KMS-11 (cell line): ENCODE measurements at regions not wholly inside any gene's neighbourhood (a gene's known extent, or its start where the extent isn't known, plus 50 kb on each side); places are given as distances from the start of the nearest gene placed in this dataset.

Experiments used
- H2AFZ ChIP-seq: fragments of 200-600 bp; sonication (generic); 2 replicates; pipeline ENCODE4 v1.6.1; 2016; ENCODE audit warnings: antibody characterized with exemption, mixed run types, low read depth
- H3K27ac ChIP-seq: fragments of 200-600 bp; sonication (generic); 2 replicates; pipeline ENCODE4 v1.6.1; 2016; ENCODE audit warnings: mild to moderate bottlenecking, mixed run types
- H3K27me3 ChIP-seq: fragments of 200-600 bp; sonication (generic); 2 replicates; pipeline ENCODE4 v1.6.1; 2017; ENCODE audit warnings: mild to moderate bottlenecking, low read depth, mixed run types, moderate library complexity; ENCODE audit not compliant: insufficient read depth
- H3K36me3 ChIP-seq: fragments of 200-600 bp; sonication (generic); 2 replicates; pipeline ENCODE4 v1.6.1; 2017; ENCODE audit warnings: mild to moderate bottlenecking, mixed run types; ENCODE audit not compliant: insufficient read depth
- H3K4me1 ChIP-seq: fragments of 200-600 bp; sonication (generic); 2 replicates; pipeline ENCODE4 v1.6.1; 2016; ENCODE audit warnings: mild to moderate bottlenecking, low read depth, mixed run types; ENCODE audit not compliant: poor library complexity, severe bottlenecking
- H3K4me2 ChIP-seq: fragments of 200-600 bp; sonication (generic); 2 replicates; pipeline ENCODE4 v1.7.0; 2016; ENCODE audit warnings: mild to moderate bottlenecking, mixed run types
- H3K4me3 ChIP-seq: fragments of 200-600 bp; sonication (generic); IDR thresholded peaks from 2 replicates; pipeline ENCODE4 v1.6.1; 2017; ENCODE audit warnings: low read depth, low read length, mixed read lengths; ENCODE audit not compliant: insufficient read depth
- H3K79me2 ChIP-seq: fragments of 200-600 bp; sonication (generic); 2 replicates; pipeline ENCODE4 v1.6.1; 2016; ENCODE audit warnings: low read depth, mixed run types; ENCODE audit not compliant: insufficient read depth
- H3K9ac ChIP-seq: fragments of 200-600 bp; sonication (generic); 2 replicates; pipeline ENCODE4 v1.6.1; 2016; ENCODE audit warnings: mild to moderate bottlenecking, mixed run types
- H4K20me1 ChIP-seq: fragments of 200-600 bp; sonication (generic); 2 replicates; pipeline ENCODE4 v1.6.1; 2016; ENCODE audit warnings: mild to moderate bottlenecking, mixed run types; ENCODE audit not compliant: insufficient read depth
- TF ChIP-seq, protein P1 (sequence below): fragments of 200-600 bp; sonication (generic); conservative IDR thresholded peaks from 2 replicates; pipeline ENCODE4 v1.6.1; 2017; ENCODE audit warnings: low read depth, mild to moderate bottlenecking, antibody characterized with exemption, low read length, moderate library complexity, mixed read lengths

DNA sequence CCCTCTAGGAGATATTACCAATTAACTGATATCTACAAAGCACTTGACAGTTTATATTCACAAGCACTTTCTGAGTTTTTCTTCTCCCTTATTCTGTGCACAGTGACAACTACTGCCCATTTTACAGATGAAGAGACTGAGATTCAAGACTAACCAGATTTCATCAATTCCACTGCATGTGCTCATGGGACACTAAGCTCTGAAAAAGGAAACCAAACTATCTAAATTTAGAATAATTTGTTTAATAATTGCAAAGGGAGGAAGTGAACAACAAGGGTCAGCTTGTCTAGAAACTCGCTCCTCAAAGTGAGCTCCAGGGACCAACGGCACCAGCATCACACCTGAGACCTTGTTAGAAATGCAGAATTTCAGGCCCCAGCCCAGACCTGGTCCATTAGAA lies 50.8 kb upstream of the MYLIP start:
- no peaks in the 10 kb centered on the region for H3K4me1 ChIP-seq
- H3K9ac ChIP-seq = no peak overlapping the region
- H3K36me3 ChIP-seq = no peaks in the 10 kb centered on the region
- H2AFZ ChIP-seq = no peak overlapping the region
- H3K4me2 ChIP-seq = no peak overlapping the region
- no peak overlapping the region for H3K27ac ChIP-seq
- TF ChIP-seq, protein P1, sequence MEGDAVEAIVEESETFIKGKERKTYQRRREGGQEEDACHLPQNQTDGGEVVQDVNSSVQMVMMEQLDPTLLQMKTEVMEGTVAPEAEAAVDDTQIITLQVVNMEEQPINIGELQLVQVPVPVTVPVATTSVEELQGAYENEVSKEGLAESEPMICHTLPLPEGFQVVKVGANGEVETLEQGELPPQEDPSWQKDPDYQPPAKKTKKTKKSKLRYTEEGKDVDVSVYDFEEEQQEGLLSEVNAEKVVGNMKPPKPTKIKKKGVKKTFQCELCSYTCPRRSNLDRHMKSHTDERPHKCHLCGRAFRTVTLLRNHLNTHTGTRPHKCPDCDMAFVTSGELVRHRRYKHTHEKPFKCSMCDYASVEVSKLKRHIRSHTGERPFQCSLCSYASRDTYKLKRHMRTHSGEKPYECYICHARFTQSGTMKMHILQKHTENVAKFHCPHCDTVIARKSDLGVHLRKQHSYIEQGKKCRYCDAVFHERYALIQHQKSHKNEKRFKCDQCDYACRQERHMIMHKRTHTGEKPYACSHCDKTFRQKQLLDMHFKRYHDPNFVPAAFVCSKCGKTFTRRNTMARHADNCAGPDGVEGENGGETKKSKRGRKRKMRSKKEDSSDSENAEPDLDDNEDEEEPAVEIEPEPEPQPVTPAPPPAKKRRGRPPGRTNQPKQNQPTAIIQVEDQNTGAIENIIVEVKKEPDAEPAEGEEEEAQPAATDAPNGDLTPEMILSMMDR = no peak
- H3K79me2 ChIP-seq = no peaks in the 10 kb centered on the region
- no peaks in the 10 kb centered on the region for H3K27me3 ChIP-seq
- no peak overlapping the region for H3K4me3 ChIP-seq
- H4K20me1 ChIP-seq = no peaks in the 10 kb centered on the region

DNA sequence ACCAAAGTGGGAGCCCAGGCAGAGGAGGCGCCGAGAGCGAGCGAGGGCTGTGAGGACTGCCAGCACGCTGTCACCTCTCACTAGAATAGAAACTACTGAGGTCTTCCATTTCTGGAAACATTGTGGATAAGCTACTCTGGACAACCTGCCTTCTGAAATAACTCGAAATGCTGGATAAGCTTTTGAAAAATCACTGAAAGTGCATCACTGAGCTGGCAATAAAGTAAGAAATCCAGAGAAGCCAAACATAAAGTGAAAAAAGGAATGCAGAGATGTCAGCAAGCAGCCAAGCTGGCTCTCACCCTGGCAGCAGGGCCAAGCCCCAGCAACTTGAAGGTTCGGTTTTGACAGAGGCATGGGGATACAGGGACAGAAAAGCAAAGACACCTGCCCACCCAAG lies 59.2 kb upstream of the MYLIP start:
- Histone ChIP-seq H3K4me1 (no peaks in the 10 kb centered on the region), H3K27ac (no peak overlapping the region), H3K4me2 (no peak overlapping the region), H3K9ac (no peak overlapping the region), H3K4me3 (no peak overlapping the region), H3K36me3 (no peaks in the 10 kb centered on the region), H3K79me2 (no peaks in the 10 kb centered on the region), H2AFZ (no peak overlapping the region), H3K27me3 (no peaks in the 10 kb centered on the region), H4K20me1 (no peaks in the 10 kb centered on the region)
- TF ChIP-seq, protein P1 = no peak

DNA sequence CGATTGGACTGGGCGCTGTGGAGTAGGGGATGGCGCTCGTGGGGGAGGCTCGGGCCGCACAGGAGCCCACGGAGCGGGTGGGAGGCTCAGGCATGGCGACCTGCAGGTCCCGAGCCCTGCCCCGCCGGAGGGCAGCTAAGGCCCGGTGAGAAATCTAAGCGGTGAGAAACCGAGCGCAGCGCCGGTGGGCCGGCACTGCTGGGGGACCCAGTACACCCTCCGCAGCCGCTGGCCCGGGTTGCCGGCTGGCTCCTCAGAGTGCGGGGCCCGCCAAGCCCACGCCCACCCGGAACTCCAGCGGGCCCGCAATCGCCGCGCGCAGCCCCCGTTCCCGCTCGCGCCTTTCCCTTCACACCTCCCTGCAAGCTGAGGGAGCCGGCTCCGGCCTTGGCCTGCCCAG lies 59.7 kb upstream of the MYLIP start:
- Histone ChIP-seq H3K27me3 (no peaks in the 10 kb centered on the region), H3K9ac (no peak overlapping the region), H3K27ac (no peak overlapping the region), H4K20me1 (no peaks in the 10 kb centered on the region), H2AFZ (no peak overlapping the region), H3K4me2 (no peak overlapping the region), H3K36me3 (no peaks in the 10 kb centered on the region), H3K4me3 (no peak overlapping the region), H3K79me2 (no peaks in the 10 kb centered on the region), H3K4me1 (no peaks in the 10 kb centered on the region)
- TF ChIP-seq, protein P1 = no peak

DNA sequence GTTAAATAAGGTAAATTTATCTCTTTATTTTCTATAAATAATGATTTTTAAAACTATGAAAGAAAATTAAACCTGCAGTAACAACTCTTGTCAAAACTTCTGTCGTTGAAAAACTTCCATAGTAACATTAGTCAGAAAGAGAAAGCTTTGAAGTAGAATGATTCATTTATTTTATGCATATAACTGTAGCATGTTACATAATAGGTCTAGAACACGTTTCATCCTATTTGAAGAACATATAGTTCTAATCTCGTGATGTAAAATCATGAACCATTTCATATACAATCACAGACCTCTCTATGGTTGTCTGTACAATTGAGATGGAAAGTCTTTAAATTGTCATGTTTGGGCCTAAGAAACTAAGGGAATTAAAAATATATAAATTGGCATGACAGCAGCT lies 61.3 kb upstream of the MYLIP start:
- Histone ChIP-seq H3K36me3 (no peaks in the 10 kb centered on the region), H2AFZ (no peak overlapping the region), H4K20me1 (no peaks in the 10 kb centered on the region), H3K9ac (no peak overlapping the region), H3K4me3 (no peak overlapping the region), H3K79me2 (no peaks in the 10 kb centered on the region), H3K27ac (no peak overlapping the region), H3K27me3 (no peaks in the 10 kb centered on the region), H3K4me2 (no peak overlapping the region), H3K4me1 (no peaks in the 10 kb centered on the region)
- TF ChIP-seq, protein P1 = no peak

DNA sequence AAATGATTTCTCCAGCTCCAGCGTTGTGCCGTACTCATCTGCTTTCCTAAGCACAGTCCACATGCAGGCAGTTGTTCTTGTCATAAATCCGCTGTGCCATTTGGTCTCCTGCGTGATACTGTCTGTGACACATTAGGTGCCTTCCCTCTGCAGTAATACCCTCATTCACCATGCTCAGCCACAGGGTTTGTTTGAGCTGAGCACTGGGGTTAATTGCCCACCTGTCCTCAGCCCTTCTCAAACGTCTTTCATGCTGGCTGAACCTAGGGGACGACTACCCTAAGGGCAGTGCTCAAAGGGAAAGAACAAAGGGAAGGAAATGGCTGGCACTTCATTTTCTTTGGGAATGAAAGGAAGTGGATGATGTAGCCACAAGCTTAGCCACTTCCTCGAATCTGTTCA lies 64.2 kb upstream of the MYLIP start:
- Histone ChIP-seq H3K4me3 (no peak overlapping the region), H2AFZ (no peak overlapping the region), H3K27me3 (no peaks in the 10 kb centered on the region), H3K9ac (no peak overlapping the region), H3K27ac (no peak overlapping the region), H3K79me2 (no peaks in the 10 kb centered on the region), H3K4me1 (no peaks in the 10 kb centered on the region), H3K4me2 (no peak overlapping the region), H3K36me3 (no peaks in the 10 kb centered on the region), H4K20me1 (no peaks in the 10 kb centered on the region)
- TF ChIP-seq, protein P1 = no peak
